GM12878 (cell line): ENCODE measurements at regions not wholly inside any gene's neighbourhood (a gene's known extent, or its start where the extent isn't known, plus 50 kb on each side); places are given as distances from the start of the nearest gene placed in this dataset.

Experiments
- CHD2 ChIP-seq: IDR thresholded peaks from 2 replicates; pipeline ENCODE4 v1.6.1; 2011; ENCODE audit warnings: low read depth, low read length, improper control_type of control experiment, borderline replicate concordance
- CREB1 ChIP-seq: IDR thresholded peaks from 2 replicates; pipeline ENCODE4 v1.6.1; 2012; ENCODE audit warnings: low read depth, mild to moderate bottlenecking, inconsistent platforms
- EZH2 ChIP-seq: IDR thresholded peaks from 2 replicates; pipeline ENCODE4 v1.6.1; 2012; ENCODE audit warnings: low read depth, mild to moderate bottlenecking, control low read depth, inconsistent platforms, low read length, borderline replicate concordance; ENCODE audit not compliant: control insufficient read depth
- GABPA ChIP-seq: IDR thresholded peaks from 2 replicates; pipeline ENCODE4 v1.6.1; 2014; ENCODE audit warnings: antibody characterized with exemption, low read depth, mild to moderate bottlenecking, inconsistent platforms
- JUND ChIP-seq: IDR thresholded peaks from 2 replicates; pipeline ENCODE4 v1.6.1; 2012; ENCODE audit warnings: low read depth, mild to moderate bottlenecking, low read length, improper control_type of control experiment, moderate library complexity
- NFXL1 ChIP-seq: fragments of 450-650 bp; IDR thresholded peaks from 2 replicates; pipeline ENCODE4 v1.6.1; 2017; ENCODE audit warnings: antibody characterized with exemption, mild to moderate bottlenecking, borderline replicate concordance
- POLR2AphosphoS5 ChIP-seq: IDR thresholded peaks from 2 replicates; pipeline ENCODE4 v1.6.1; 2011; ENCODE audit warnings: mild to moderate bottlenecking, low read length, inconsistent platforms
- RFX5 ChIP-seq: IDR thresholded peaks from 2 replicates; pipeline ENCODE4 v1.6.1; 2011; ENCODE audit warnings: low read depth, low read length, improper control_type of control experiment
- TAF1 ChIP-seq: IDR thresholded peaks from 2 replicates; pipeline ENCODE4 v1.6.1; 2011; ENCODE audit warnings: mild to moderate bottlenecking, low read depth, low read length, borderline replicate concordance
- TF ChIP-seq, protein P1 (sequence below), 3 experiments: IDR thresholded peaks in 2 of 3; conservative IDR thresholded peaks in 1 of 3; 2 replicates each; pipeline ENCODE4 v1.5.1; 2011; ENCODE audit warnings: low read depth in 3 of 3, low read length in 3 of 3, mild to moderate bottlenecking in 3 of 3, control low read depth in 2 of 3, moderate library complexity in 2 of 3, inconsistent platforms in 1 of 3, mixed read lengths in 1 of 3; ENCODE audit not compliant: control insufficient read depth in 2 of 3, insufficient read depth in 1 of 3; ENCODE audit errors: extremely low read depth in 1 of 3
- TF ChIP-seq, protein P2 (sequence below): fragments of 450-650 bp; IDR thresholded peaks from 2 replicates; pipeline ENCODE4 v1.6.1; 2016; ENCODE audit warnings: mild to moderate bottlenecking, moderate library complexity, borderline replicate concordance
- TF ChIP-seq, protein P3 (sequence below): IDR thresholded peaks from 2 replicates; pipeline ENCODE4 v1.6.1; 2011; ENCODE audit warnings: borderline replicate concordance, low read depth, mild to moderate bottlenecking, moderate library complexity, mixed read lengths, low read length; ENCODE audit not compliant: insufficient read depth; ENCODE audit errors: extremely low read length

DNA sequence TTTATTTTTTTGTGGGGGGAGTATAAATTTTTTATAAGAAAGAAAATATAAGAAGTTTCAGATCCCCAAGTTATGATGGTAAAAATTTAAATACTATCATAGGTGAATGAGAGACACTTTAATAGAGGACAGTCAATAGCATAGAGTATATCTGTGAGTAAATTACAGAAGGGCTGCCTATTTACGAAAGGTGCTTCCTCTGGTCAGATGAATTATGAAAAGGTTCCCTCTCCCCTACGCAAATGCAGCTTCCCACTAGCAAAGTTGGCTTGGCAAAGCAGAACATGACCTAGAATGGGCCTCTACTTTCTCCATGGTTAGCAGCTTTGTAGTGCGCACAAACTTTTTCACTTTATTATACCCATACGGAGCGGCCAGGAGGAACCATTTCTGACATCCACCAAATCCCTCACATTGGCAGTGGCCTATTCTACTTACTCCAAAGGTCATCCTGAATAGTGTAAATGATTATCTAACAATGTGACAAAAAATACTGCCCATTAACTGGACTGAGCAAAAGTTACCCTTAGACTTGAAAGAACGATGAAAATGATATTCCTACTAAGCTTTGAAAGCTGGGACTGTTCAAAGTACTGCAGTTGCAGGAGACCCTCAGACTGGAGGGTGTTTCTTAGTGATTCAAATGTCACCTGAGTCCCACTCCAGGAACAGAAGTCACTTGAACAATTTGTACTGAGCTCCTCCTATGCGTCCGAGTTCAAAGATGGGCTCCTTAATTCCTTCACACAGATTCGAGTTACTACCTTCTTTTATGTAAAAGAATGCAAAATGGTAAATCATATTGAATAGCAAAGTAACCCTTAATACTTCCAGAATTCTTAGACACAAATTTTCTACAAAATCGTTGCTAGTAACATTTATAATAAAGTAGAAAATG lies 148.5 kb downstream of the NOL4 start:
- TF ChIP-seq POLR2AphosphoS5 (no peak), TAF1 (no peak), EZH2 (no peak), RFX5 (no peak), GABPA (no peak), JUND (no peak), CREB1 (no peak), CHD2 (no peak), NFXL1 (no peak)
- TF ChIP-seq, protein P1, sequence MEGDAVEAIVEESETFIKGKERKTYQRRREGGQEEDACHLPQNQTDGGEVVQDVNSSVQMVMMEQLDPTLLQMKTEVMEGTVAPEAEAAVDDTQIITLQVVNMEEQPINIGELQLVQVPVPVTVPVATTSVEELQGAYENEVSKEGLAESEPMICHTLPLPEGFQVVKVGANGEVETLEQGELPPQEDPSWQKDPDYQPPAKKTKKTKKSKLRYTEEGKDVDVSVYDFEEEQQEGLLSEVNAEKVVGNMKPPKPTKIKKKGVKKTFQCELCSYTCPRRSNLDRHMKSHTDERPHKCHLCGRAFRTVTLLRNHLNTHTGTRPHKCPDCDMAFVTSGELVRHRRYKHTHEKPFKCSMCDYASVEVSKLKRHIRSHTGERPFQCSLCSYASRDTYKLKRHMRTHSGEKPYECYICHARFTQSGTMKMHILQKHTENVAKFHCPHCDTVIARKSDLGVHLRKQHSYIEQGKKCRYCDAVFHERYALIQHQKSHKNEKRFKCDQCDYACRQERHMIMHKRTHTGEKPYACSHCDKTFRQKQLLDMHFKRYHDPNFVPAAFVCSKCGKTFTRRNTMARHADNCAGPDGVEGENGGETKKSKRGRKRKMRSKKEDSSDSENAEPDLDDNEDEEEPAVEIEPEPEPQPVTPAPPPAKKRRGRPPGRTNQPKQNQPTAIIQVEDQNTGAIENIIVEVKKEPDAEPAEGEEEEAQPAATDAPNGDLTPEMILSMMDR (IDR thresholded peaks at IDR 0.05 in 2 of 3, conservative IDR thresholded peaks at IDR 0.05 in 1 of 3; ENCODE audit: control insufficient read depth in 2 of 3, extremely low read depth in 1 of 3, insufficient read depth in 1 of 3, low read depth in 3 of 3, low read length in 3 of 3): no peak
- TF ChIP-seq, protein P2, sequence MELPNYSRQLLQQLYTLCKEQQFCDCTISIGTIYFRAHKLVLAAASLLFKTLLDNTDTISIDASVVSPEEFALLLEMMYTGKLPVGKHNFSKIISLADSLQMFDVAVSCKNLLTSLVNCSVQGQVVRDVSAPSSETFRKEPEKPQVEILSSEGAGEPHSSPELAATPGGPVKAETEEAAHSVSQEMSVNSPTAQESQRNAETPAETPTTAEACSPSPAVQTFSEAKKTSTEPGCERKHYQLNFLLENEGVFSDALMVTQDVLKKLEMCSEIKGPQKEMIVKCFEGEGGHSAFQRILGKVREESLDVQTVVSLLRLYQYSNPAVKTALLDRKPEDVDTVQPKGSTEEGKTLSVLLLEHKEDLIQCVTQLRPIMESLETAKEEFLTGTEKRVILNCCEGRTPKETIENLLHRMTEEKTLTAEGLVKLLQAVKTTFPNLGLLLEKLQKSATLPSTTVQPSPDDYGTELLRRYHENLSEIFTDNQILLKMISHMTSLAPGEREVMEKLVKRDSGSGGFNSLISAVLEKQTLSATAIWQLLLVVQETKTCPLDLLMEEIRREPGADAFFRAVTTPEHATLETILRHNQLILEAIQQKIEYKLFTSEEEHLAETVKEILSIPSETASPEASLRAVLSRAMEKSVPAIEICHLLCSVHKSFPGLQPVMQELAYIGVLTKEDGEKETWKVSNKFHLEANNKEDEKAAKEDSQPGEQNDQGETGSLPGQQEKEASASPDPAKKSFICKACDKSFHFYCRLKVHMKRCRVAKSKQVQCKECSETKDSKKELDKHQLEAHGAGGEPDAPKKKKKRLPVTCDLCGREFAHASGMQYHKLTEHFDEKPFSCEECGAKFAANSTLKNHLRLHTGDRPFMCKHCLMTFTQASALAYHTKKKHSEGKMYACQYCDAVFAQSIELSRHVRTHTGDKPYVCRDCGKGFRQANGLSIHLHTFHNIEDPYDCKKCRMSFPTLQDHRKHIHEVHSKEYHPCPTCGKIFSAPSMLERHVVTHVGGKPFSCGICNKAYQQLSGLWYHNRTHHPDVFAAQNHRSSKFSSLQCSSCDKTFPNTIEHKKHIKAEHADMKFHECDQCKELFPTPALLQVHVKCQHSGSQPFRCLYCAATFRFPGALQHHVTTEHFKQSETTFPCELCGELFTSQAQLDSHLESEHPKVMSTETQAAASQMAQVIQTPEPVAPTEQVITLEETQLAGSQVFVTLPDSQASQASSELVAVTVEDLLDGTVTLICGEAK: no peak
- TF ChIP-seq, protein P3, sequence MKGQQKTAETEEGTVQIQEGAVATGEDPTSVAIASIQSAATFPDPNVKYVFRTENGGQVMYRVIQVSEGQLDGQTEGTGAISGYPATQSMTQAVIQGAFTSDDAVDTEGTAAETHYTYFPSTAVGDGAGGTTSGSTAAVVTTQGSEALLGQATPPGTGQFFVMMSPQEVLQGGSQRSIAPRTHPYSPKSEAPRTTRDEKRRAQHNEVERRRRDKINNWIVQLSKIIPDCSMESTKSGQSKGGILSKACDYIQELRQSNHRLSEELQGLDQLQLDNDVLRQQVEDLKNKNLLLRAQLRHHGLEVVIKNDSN: no peak
